NCI-H748 treated with DMSO at 0.1 percent for 48 hours (cell line): ENCODE measurements at regions not wholly inside any gene's neighbourhood (a gene's known extent, or its start where the extent isn't known, plus 50 kb on each side); places are given as distances from the start of the nearest gene placed in this dataset.

Source experiments
- DNase-seq: peaks from one replicate; lab custom pipeline; 2025; lab: John Stamatoyannopoulos, UW

- DNase-seq, result no peak
These were observed 127.6 kb downstream of the SOX1 start for GRCh38 chr13:112194579-112194978.

GRCh38 chr13:112198396-112199010, 131.6 kb downstream of the SOX1 start:
- DNase-seq, result no peak

DNA sequence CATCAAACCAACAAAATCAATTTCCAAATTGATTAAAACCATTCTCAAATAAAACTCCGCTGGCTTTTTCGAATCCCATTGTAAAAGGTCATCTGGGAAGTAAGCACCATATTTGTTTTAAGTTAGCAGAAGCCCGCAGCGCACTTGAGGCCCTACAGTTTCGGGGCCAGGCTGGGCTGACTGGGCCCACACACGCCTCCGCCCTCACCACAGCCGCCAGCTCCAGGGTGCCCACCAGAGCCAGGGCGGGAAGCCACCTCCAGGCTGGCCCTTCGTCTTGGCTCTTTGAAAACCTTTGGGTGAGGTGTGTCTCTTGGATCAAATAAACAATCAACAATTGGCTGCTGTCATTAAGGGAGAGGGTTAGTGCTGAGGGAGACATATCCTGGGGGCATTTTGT, 133.3 kb downstream of the SOX1 start:
- DNase-seq, result no peak

- no peak for DNase-seq
These were observed 135.3 kb downstream of the SOX1 start for GRCh38 chr13:112202266-112202665.

DNA sequence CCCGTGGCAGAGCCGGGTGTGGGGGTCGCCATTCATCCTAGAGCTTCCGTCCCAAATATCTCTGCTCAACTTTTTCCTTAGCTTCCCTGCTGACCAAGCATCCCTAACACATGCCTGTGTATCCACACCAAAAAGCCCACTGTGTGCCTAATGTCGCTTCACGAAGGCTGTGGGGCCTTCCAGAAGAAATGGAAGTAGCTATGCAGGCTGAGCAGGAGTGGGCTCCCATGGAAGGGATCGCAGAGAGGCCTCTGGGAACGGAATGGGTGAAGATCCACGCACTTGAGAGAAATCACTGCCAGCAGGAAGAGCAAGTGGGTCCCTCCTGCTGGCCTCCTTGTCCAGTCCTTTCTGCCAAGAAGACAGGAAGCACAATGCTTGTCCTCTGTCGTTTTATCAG, 136.0 kb downstream of the SOX1 start:
- DNase-seq, result no peak

GRCh38 chr13:112203614-112204013, 136.7 kb downstream of the SOX1 start:
- no peak for DNase-seq

GRCh38 chr13:112204346-112205327, 137.7 kb downstream of the SOX1 start:
- DNase-seq, result no peak

- no peak for DNase-seq
These were observed 139.0 kb downstream of the SOX1 start for GRCh38 chr13:112205990-112206389.

GRCh38 chr13:112207129-112207528, 140.2 kb downstream of the SOX1 start:
- DNase-seq, result no peak

- DNase-seq, result no peak
These were observed 141.7 kb downstream of the SOX1 start for GRCh38 chr13:112208656-112209055.

- no peak for DNase-seq
These were observed 142.3 kb downstream of the SOX1 start for GRCh38 chr13:112209266-112209665.

GRCh38 chr13:112209711-112210110, 142.8 kb downstream of the SOX1 start:
- no peak for DNase-seq

GRCh38 chr13:112210371-112210770, 143.4 kb downstream of the SOX1 start:
- no peak for DNase-seq

DNA sequence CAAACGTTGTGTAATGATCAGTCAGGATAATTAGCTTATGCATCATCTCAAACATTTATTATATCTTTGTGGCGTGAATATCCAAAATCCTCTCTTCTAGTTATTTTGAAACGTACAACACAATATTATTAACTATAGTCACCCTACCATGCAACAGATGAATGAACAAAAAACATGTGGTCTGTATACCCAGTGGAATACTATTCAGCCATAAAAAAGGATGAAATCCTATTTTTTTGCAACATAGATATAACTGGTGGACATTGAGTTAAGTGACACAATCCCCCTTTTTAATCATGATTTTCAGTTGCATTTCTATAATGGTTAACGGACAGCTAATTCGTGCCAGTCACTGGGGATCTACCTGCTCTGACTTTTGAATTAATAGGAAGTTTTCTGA, 145.6 kb downstream of the SOX1 start:
- DNase-seq, result no peak

GRCh38 chr13:112213467-112214255, 146.7 kb downstream of the SOX1 start:
- DNase-seq, result peak; percentile 90

GRCh38 chr13:112215871-112216270, 148.9 kb downstream of the SOX1 start:
- no peak for DNase-seq

GRCh38 chr13:112217431-112217830, 150.5 kb downstream of the SOX1 start:
- DNase-seq, result no peak

GRCh38 chr13:112218416-112218815, 151.5 kb downstream of the SOX1 start:
- no peak for DNase-seq

- DNase-seq, result no peak
These were observed 152.8 kb downstream of the SOX1 start for GRCh38 chr13:112219740-112220139.

- no peak for DNase-seq
These were observed 153.4 kb downstream of the SOX1 start for GRCh38 chr13:112220296-112220875.

DNA sequence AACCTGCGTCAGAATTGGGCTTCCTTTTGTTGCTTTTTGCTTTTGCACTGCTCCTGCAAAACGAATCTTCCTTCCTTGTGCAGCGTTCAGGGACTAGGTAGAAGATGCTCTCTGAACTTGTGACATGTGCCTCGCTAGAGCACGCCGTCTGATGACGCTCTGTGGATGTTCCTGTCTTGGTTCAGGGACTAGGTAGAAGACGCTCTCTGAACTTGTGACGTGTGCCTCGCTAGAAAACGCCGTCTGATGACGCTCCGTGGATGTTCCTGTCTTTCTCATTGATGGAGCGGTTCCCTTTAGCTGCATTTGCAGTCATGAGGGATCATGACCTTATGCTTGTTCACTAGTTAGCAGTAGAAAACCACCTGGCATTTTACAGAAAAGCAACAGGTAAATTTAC, 154.0 kb downstream of the SOX1 start:
- DNase-seq, result no peak

GRCh38 chr13:112222971-112223370, 153.2 kb upstream of the SPACA7 start:
- no peak for DNase-seq
